Gastrocnemius medialis (tissue), 4 donors: ENCODE measurements at regions not wholly inside any gene's neighbourhood (a gene's known extent, or its start where the extent isn't known, plus 50 kb on each side); places are given as distances from the start of the nearest gene placed in this dataset.

ENCODE experiments used
- CTCF ChIP-seq, 5 experiments: fragments of 450-650 bp in 3 of 5; fragments of 200-600 bp in 2 of 5; sonication (generic) in 2 of 5; IDR thresholded peaks in 4 of 5; conservative IDR thresholded peaks in 1 of 5; 1 replicate in 4 of 5; 2 replicates in 1 of 5; pipeline ENCODE4 v1.5.1; 2016 to 2019; ENCODE audit warnings: antibody characterized with exemption in 5 of 5, mild to moderate bottlenecking in 3 of 5, moderate library complexity in 3 of 5
- POLR2A ChIP-seq, 2 donors: fragments of 450-650 bp; IDR thresholded peaks; one replicate each; pipeline ENCODE4 v1.6.1; 2017; ENCODE audit warnings: antibody characterized with exemption in 2 of 2, mild to moderate bottlenecking in 2 of 2, moderate library complexity in 2 of 2

DNA sequence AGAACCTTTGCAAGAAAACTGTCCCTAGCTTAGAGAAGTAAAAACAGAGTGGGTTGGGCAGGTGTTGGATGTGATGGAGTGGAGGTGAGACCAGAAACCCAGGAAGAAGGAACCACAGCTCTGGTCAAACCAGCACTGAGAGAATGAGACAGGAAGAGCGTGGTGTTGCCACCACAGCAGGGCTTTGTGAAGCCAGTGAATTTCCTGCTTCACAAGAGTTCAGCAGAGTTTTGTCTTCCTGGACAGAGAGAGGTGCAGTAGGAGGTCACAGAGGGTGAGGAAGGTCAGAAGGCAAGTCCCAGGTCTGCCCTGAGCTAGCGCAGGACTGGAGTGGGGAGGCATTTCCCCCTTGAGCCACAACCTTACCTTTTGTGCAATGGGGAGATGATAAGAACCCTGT lies 2306.2 kb upstream of the ACO1 start:
- TF ChIP-seq POLR2A (IDR thresholded peaks at IDR 0.05) (no peak), CTCF (IDR thresholded peaks at IDR 0.05 in 4 of 5, conservative IDR thresholded peaks at IDR 0.05 in 1 of 5) (no peak)
